ENCODE measurements at regions not wholly inside any gene's neighbourhood (a gene's known extent, or its start where the extent isn't known, plus 50 kb on each side); places are given as distances from the start of the nearest gene placed in this dataset.

DNA sequence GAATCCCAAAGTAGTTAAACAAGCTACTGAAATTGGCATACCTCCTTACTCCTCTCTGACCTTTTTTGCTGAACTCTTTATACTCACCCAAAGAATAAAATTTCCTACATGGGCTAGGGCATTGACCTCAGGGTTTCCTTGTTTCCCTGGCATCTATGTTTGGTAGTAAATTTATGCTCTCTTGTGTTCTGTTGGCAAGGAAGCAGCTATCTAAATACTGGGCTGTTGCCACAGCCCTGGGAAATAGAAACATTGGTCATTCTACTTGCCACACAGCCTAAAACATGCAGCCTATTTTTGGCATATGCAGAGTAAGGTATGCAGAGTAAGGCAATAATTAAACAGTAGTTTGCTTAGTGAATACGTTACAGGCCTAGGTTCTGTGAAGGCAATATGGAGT lies 351.4 kb downstream of the HLX start:
- TF ChIP-seq, protein P1, sequence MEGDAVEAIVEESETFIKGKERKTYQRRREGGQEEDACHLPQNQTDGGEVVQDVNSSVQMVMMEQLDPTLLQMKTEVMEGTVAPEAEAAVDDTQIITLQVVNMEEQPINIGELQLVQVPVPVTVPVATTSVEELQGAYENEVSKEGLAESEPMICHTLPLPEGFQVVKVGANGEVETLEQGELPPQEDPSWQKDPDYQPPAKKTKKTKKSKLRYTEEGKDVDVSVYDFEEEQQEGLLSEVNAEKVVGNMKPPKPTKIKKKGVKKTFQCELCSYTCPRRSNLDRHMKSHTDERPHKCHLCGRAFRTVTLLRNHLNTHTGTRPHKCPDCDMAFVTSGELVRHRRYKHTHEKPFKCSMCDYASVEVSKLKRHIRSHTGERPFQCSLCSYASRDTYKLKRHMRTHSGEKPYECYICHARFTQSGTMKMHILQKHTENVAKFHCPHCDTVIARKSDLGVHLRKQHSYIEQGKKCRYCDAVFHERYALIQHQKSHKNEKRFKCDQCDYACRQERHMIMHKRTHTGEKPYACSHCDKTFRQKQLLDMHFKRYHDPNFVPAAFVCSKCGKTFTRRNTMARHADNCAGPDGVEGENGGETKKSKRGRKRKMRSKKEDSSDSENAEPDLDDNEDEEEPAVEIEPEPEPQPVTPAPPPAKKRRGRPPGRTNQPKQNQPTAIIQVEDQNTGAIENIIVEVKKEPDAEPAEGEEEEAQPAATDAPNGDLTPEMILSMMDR (IDR thresholded peaks at IDR 0.05; ENCODE audit: insufficient read depth, low read depth, low read length), result no peak
- no peak for DNase-seq (ENCODE audit: low read depth)
- no peak overlapping the region for H3K4me3 ChIP-seq (ENCODE audit: low read depth, low read length)

DNA sequence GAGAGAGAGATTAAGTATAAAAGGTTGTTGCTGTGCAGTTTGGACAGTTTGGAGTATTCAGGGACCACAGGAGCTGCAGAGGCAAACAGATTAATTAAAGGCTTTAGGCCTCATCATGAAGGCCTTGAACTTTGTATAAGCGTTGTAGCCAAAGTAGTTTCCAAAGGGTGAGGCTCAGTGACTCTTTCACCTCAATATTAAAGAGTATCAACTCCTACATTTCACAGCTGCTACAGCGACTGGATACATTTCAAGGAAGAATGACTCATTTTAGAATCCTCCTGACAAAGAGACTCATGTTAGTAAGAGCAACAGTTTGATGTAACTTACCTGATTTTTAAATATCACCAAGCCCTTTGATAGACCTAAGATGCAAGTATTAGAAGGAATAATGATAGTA lies 355.5 kb downstream of the HLX start:
- peak; percentile 16 for DNase-seq (ENCODE audit: low read depth)
- H3K4me3 ChIP-seq (ENCODE audit: low read depth, low read length), result no peak overlapping the region
- TF ChIP-seq, protein P1 (IDR thresholded peaks at IDR 0.05; ENCODE audit: insufficient read depth, low read depth, low read length), result no peak

DNA sequence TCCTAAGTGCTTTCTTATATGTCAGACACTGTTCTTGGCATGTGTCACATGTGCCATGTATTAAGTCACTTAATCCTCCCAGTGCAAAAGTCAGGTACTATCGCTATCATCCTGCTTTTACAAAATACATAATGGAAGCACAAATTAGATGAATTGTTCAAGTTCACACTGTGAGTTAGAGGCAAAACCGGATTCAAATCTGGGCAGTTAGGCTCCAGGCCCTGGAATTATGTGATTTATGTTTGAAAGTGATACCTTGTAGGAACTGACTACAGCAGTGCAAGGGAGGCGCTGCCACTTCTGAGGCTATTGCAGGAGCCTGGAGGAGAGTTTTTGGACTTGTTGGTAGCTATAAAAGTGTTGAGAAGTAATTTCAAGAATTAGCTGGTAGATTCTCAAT lies 358.3 kb downstream of the HLX start:
- DNase-seq (ENCODE audit: low read depth), result no peak
- TF ChIP-seq, protein P1 (IDR thresholded peaks at IDR 0.05; ENCODE audit: insufficient read depth, low read depth, low read length), result no peak
- H3K4me3 ChIP-seq (ENCODE audit: low read depth, low read length), result no peak overlapping the region

DNA sequence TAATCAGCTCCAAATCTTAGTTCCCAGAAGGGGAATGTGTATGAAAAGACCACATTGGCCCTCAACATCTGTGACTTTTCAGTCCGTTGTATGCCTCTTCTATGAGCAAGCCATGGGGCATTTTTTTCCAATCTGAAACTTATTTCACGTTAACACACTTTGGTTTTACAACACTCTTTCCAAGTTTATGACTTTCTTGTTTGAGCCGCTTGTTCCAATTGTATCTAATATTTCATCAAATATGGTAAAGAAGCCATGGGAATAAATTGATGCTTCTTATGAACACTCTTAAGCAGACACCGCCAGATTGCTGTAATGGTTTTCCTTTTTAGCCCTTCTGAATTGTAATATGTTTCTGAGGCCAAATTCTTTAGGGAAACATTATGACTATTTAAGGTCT lies 359.9 kb downstream of the HLX start:
- TF ChIP-seq, protein P1 (IDR thresholded peaks at IDR 0.05; ENCODE audit: insufficient read depth, low read depth, low read length), result no peak
- no peak for DNase-seq (ENCODE audit: low read depth)
- H3K4me3 ChIP-seq (ENCODE audit: low read depth, low read length), result no peak overlapping the region

DNA sequence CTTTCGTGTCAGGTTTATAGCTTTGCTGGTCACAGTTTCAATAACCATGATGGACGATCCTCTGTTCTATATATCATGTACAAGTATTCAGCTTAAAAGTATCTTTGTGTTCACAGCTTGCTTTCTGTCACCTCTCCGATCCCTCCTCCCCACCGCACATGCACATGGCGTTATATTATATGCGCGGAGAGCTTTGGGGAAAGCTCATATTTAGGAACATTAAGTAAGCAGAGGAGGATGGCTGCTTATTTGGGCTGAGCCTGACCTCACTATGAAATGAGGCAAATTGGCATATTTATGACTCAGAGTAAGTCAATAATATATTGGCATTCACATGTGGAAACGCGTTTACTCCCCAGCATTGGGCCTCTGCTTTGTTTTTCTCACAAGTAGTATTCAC lies 360.5 kb downstream of the HLX start:
- no peak overlapping the region for H3K4me3 ChIP-seq (ENCODE audit: low read depth, low read length)
- DNase-seq (ENCODE audit: low read depth), result no peak

DNA sequence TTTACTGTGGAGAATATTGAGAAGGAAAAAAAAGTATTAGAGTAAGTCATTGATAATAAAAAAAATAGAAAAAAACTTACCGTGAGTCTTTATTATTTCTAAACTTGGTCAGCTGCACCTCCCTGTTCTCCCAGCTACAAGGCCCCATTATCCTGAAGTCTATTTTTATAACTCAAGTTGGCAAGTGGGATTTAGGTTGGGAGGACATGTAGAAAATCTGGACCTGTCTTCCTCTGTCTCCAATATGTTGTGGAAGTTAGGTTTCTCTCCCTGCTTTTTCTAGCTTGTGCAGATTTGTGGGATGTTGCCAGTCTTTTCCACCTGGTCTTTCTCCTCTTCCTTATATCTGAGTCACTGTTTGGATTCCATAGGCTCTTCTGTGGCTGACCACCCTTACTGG lies 361.4 kb downstream of the HLX start:
- no peak for DNase-seq (ENCODE audit: low read depth)
- H3K4me3 ChIP-seq (ENCODE audit: low read depth, low read length), result no peak overlapping the region
- TF ChIP-seq, protein P1 (IDR thresholded peaks at IDR 0.05; ENCODE audit: insufficient read depth, low read depth, low read length), result no peak

More for the DNA sequence above, 360.5 kb downstream of the HLX start:
- TF ChIP-seq, protein P1 (IDR thresholded peaks at IDR 0.05; ENCODE audit: insufficient read depth, low read depth, low read length), result no peak

DNA sequence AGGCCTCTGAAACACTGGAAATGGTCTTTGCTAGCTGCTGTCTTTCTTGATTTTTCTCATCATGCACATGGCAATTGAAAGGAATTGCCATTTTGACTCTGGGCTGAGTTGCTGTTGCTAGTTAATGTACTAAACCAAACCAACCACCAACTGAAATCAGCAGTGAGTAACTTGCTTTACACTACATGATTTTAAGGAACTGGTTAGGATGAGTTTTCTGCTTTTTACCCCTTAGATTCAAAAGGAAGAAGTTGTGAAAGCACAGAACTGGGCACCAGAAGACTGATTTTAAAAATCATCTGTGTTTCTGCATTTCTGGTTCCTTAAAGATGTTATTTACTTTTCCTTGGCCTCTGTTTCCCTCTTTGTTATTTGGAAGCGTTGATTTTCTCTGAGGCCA lies 361.9 kb downstream of the HLX start:
- TF ChIP-seq, protein P1 (IDR thresholded peaks at IDR 0.05; ENCODE audit: insufficient read depth, low read depth, low read length), result no peak
- H3K4me3 ChIP-seq (ENCODE audit: low read depth, low read length), result no peak overlapping the region
- DNase-seq (ENCODE audit: low read depth), result no peak
